Type B pancreatic cell (in vitro differentiated cells): ENCODE measurements at regions not wholly inside any gene's neighbourhood (a gene's known extent, or its start where the extent isn't known, plus 50 kb on each side); places are given as distances from the start of the nearest gene placed in this dataset.
A peak's percentile ranks its signal among the peaks of the same experiment; 100 is the strongest.

Experiments used
- DNase-seq: peaks from one replicate; pipeline ENCODE4 v3.0.0; 2021; ENCODE audit warnings: mixed read lengths; ENCODE audit not compliant: unreplicated experiment; ENCODE audit errors: extremely low spot score
- H3K27ac Mint-ChIP-seq: 2 replicates; pipeline ENCODE4 v1.8.0; 2021; ENCODE audit warnings: mild to moderate bottlenecking, mixed read lengths
- H3K27me3 Mint-ChIP-seq: 2 replicates; pipeline ENCODE4 v1.8.0; 2021; ENCODE audit warnings: mixed read lengths
- H3K36me3 Mint-ChIP-seq: 2 replicates; pipeline ENCODE4 v1.8.0; 2021; ENCODE audit warnings: mixed read lengths
- H3K4me1 Mint-ChIP-seq: one replicate; pipeline ENCODE4 v1.8.0; 2021; ENCODE audit warnings: mixed read lengths; ENCODE audit not compliant: unreplicated experiment
- H3K4me3 Mint-ChIP-seq: 2 replicates; pipeline ENCODE4 v1.8.0; 2021; ENCODE audit warnings: mild to moderate bottlenecking, mixed read lengths
- H3K9me3 Mint-ChIP-seq: 2 replicates; pipeline ENCODE4 v1.8.0; 2021; ENCODE audit warnings: mixed read lengths
- TF ChIP-seq, protein P1 (sequence below): fragments of 200-600 bp; sonication (generic); conservative IDR thresholded peaks from 2 replicates; pipeline ENCODE4 v1.5.0; 2021; ENCODE audit warnings: antibody characterized with exemption, mild to moderate bottlenecking

DNA sequence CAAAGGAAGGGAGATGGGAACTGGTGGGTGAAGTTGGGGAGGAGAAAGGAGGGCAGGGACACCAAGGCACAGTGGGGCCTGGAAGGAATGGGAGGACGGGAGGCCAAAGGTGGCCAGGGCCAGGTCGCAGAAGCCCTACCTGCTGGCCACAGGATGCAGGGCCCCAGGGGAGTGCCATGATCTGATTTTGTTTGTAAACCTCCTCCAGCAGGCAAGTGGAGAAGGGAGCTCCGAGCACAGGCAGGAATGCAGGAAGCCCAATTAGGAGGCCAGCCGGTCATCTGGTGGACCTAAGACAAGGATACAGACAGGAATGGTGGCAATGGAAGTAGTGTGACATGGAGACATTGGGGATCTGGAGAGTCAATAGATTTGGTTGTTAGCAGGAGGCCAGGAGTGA, 107.0 kb upstream of the ZMIZ1 start:
- Mint-ChIP-seq H3K9me3 (no peaks in the 10 kb centered on the region), H3K36me3 (no peaks in the 10 kb centered on the region), H3K27ac (no peak overlapping the region), H3K4me1 (peaks cover 47% of the 10 kb centered on the region), H3K4me3 (no peak overlapping the region), H3K27me3 (peaks cover 9% of the 10 kb centered on the region)
- DNase-seq, result no peak
- TF ChIP-seq, protein P1, sequence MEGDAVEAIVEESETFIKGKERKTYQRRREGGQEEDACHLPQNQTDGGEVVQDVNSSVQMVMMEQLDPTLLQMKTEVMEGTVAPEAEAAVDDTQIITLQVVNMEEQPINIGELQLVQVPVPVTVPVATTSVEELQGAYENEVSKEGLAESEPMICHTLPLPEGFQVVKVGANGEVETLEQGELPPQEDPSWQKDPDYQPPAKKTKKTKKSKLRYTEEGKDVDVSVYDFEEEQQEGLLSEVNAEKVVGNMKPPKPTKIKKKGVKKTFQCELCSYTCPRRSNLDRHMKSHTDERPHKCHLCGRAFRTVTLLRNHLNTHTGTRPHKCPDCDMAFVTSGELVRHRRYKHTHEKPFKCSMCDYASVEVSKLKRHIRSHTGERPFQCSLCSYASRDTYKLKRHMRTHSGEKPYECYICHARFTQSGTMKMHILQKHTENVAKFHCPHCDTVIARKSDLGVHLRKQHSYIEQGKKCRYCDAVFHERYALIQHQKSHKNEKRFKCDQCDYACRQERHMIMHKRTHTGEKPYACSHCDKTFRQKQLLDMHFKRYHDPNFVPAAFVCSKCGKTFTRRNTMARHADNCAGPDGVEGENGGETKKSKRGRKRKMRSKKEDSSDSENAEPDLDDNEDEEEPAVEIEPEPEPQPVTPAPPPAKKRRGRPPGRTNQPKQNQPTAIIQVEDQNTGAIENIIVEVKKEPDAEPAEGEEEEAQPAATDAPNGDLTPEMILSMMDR, result no peak

- TF ChIP-seq, protein P1, result no peak
- Mint-ChIP-seq H3K9me3 (no peaks in the 10 kb centered on the region), H3K27ac (no peak overlapping the region), H3K4me3 (no peak overlapping the region), H3K4me1 (peaks cover 47% of the 10 kb centered on the region), H3K27me3 (peaks cover 6% of the 10 kb centered on the region), H3K36me3 (no peaks in the 10 kb centered on the region)
- no peak for DNase-seq
Observed at GRCh38 chr10:78963074-78964034, 105.4 kb upstream of the ZMIZ1 start.

- H3K9me3 Mint-ChIP-seq, result no peaks in the 10 kb centered on the region
- H3K27me3 Mint-ChIP-seq, result peaks cover 6% of the 10 kb centered on the region
- peak overlapping the region; percentile 42 for H3K27ac Mint-ChIP-seq
- no peaks in the 10 kb centered on the region for H3K36me3 Mint-ChIP-seq
- H3K4me3 Mint-ChIP-seq, result no peak overlapping the region
- H3K4me1 Mint-ChIP-seq, result peaks cover 49% of the 10 kb centered on the region
- TF ChIP-seq, protein P1, result no peak
- no peak for DNase-seq
Observed at GRCh38 chr10:78964274-78964951, 104.4 kb upstream of the ZMIZ1 start.

DNA sequence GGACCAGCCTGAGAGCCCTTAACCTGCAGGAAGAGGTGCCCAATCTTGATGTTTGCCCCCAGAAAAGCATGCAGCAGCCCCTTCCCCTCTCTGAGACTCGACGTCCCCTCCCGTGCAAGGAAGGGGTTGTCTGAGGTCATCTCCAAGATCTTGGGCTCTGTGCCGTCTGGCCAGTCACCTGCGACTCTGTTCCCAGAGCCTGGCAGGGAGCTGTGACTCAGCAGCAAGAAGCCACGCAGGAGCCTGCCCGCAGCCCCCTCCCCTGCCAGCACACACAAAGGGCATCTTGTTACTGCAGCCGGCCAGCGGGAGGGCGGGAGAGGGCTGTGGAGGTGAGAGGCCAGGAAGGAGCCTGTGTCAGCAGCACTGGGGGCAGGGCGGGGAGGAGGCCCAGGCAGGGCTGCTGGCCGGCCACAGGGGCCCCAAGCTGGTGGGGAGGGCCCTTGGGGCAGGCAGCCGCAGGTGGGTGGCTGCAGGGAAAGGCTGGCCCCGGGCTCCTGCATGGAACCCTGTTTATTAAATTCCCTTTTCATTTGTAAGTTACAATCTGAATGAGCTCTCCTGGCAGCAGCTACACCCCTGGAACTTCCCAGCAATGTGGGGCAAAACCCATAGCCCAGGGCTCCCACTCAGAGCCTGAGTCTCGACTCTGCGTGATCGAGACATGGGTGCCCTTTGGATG, 103.7 kb upstream of the ZMIZ1 start:
- Mint-ChIP-seq H3K36me3 (no peaks in the 10 kb centered on the region), H3K27ac (peak overlapping the region; percentile 42), H3K9me3 (no peaks in the 10 kb centered on the region), H3K27me3 (peaks cover 6% of the 10 kb centered on the region), H3K4me3 (no peak overlapping the region), H3K4me1 (peaks cover 49% of the 10 kb centered on the region)
- TF ChIP-seq, protein P1, result no peak
- DNase-seq, result peak; percentile 79

DNA sequence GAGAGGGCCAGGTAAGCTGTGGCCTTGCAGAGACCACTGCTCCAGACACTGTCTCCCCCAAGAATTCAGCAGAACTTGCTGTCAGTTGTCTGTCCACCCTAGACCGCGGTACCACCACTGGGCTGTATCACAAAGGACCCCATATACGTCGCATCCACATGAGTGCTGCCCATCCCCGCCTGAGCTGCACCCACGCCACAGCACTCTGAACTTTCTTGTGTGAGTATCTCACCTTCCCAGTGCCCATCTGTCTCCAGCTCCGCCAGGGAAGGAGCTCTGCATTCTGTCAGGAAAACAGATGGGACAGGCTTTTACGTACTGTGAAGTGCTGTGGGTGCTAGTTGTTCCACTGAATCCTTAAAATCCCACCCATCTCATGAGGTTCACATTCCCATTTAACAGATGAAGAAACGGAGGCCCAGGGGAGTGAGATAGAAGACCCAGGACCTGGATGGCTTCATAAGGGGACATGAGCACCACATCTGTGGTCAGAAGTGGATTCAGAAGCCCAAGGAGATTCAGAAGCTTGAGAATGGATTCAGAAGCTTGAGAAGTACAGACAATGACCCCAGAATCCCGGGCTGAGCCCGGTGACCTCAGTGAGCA, 102.5 kb upstream of the ZMIZ1 start:
- TF ChIP-seq, protein P1, result no peak
- Mint-ChIP-seq H3K27me3 (peaks cover 6% of the 10 kb centered on the region), H3K4me1 (peaks cover 41% of the 10 kb centered on the region), H3K36me3 (no peaks in the 10 kb centered on the region), H3K4me3 (no peak overlapping the region), H3K9me3 (no peaks in the 10 kb centered on the region), H3K27ac (no peak overlapping the region)
- no peak for DNase-seq
